ENCODE measurements at regions not wholly inside any gene's neighbourhood (a gene's known extent, or its start where the extent isn't known, plus 50 kb on each side); places are given as distances from the start of the nearest gene placed in this dataset.
"Not testable (repeated sequence)": the region's sequence is repeated elsewhere in the genome, so short reads cannot be mapped to it uniquely, and the experiment has no call there.

- Histone ChIP-seq H3K4me3 (no peak overlapping the region), H3K27me3 (no peaks in the 10 kb centered on the region), H3K9me3 (no peaks in the 10 kb centered on the region), H3K36me3 (no peaks in the 10 kb centered on the region), H3K27ac (no peak overlapping the region), H3K4me1 (no peaks in the 10 kb centered on the region)
- in situ Hi-C loops (cut with MboI; ENCODE audit: low sequenced_read_pairs in 4 of 4), result no loop called here
- no peak for DNase-seq
- ATAC-seq, result no peak
- no peak for TF ChIP-seq POLR2A (IDR thresholded peaks at IDR 0.05)
- TF ChIP-seq CTCF (IDR thresholded peaks at IDR 0.05 in 4 of 5, conservative IDR thresholded peaks at IDR 0.05 in 1 of 5), result no peak
- intact Hi-C loops (cut with DNase I; ENCODE audit: low total_unique reads), result no loop called here
These were observed 194.8 kb downstream of the LRRC70 start for GRCh38 chr5:62773460-62773859.

GRCh38 chr5:62771341-62771740, 192.7 kb downstream of the LRRC70 start:
- Histone ChIP-seq H3K36me3 (no peaks in the 10 kb centered on the region), H3K27me3 (no peaks in the 10 kb centered on the region), H3K9me3 (no peaks in the 10 kb centered on the region), H3K4me1 (no peaks in the 10 kb centered on the region), H3K4me3 (no peak overlapping the region), H3K27ac (no peak overlapping the region)
- ATAC-seq, result no peak
- TF ChIP-seq CTCF (IDR thresholded peaks at IDR 0.05 in 4 of 5, conservative IDR thresholded peaks at IDR 0.05 in 1 of 5), result no peak
- no peak for TF ChIP-seq POLR2A (IDR thresholded peaks at IDR 0.05)
- in situ Hi-C loops (cut with MboI; ENCODE audit: low sequenced_read_pairs in 4 of 4) (no loop called here), intact Hi-C loops (cut with DNase I; ENCODE audit: low total_unique reads) (no loop called here)
- no peak for DNase-seq

GRCh38 chr5:62767650-62768049, 189.0 kb downstream of the LRRC70 start:
- Histone ChIP-seq H3K9me3 (no peaks in the 10 kb centered on the region), H3K36me3 (no peaks in the 10 kb centered on the region), H3K4me3 (no peak overlapping the region), H3K27me3 (no peaks in the 10 kb centered on the region), H3K27ac (no peak overlapping the region), H3K4me1 (no peaks in the 10 kb centered on the region)
- intact Hi-C loops (cut with DNase I; ENCODE audit: low total_unique reads), result no loop called here
- ATAC-seq, result no peak
- TF ChIP-seq CTCF (IDR thresholded peaks at IDR 0.05 in 4 of 5, conservative IDR thresholded peaks at IDR 0.05 in 1 of 5), result no peak
- TF ChIP-seq POLR2A (IDR thresholded peaks at IDR 0.05), result no peak
- in situ Hi-C loops (cut with MboI; ENCODE audit: low sequenced_read_pairs in 4 of 4), result no loop called here
- DNase-seq, result no peak

GRCh38 chr5:62767077-62767476, 188.5 kb downstream of the LRRC70 start:
- Histone ChIP-seq H3K9me3 (no peaks in the 10 kb centered on the region), H3K36me3 (no peaks in the 10 kb centered on the region), H3K4me3 (no peak overlapping the region), H3K4me1 (no peaks in the 10 kb centered on the region), H3K27me3 (no peaks in the 10 kb centered on the region), H3K27ac (no peak overlapping the region)
- ATAC-seq (no peak), DNase-seq (no peak)
- TF ChIP-seq CTCF (IDR thresholded peaks at IDR 0.05 in 4 of 5, conservative IDR thresholded peaks at IDR 0.05 in 1 of 5) (no peak), POLR2A (IDR thresholded peaks at IDR 0.05) (no peak)
- intact Hi-C loops (cut with DNase I; ENCODE audit: low total_unique reads), result no loop called here
- in situ Hi-C loops (cut with MboI; ENCODE audit: low sequenced_read_pairs in 4 of 4), result no loop called here

GRCh38 chr5:62762503-62762902, 183.9 kb downstream of the LRRC70 start:
- Histone ChIP-seq H3K9me3 (no peaks in the 10 kb centered on the region), H3K4me1 (no peaks in the 10 kb centered on the region), H3K27me3 (no peaks in the 10 kb centered on the region), H3K27ac (no peak overlapping the region), H3K4me3 (no peak overlapping the region), H3K36me3 (no peaks in the 10 kb centered on the region)
- in situ Hi-C loops (cut with MboI; ENCODE audit: low sequenced_read_pairs in 4 of 4), result no loop called here
- ATAC-seq (no peak), DNase-seq (no peak)
- intact Hi-C loops (cut with DNase I; ENCODE audit: low total_unique reads), result no loop called here
- TF ChIP-seq POLR2A (IDR thresholded peaks at IDR 0.05) (no peak), CTCF (IDR thresholded peaks at IDR 0.05 in 4 of 5, conservative IDR thresholded peaks at IDR 0.05 in 1 of 5) (no peak)

GRCh38 chr5:62757686-62758085, 179.1 kb downstream of the LRRC70 start:
- H3K27ac ChIP-seq; H3K9me3 ChIP-seq; in situ Hi-C loops (cut with MboI; ENCODE audit: low sequenced_read_pairs in 4 of 4); H3K36me3 ChIP-seq; H3K27me3 ChIP-seq; H3K4me3 ChIP-seq; H3K4me1 ChIP-seq; ATAC-seq; DNase-seq; intact Hi-C loops (cut with DNase I; ENCODE audit: low total_unique reads): not testable (repeated sequence)

GRCh38 chr5:62752998-62753367, 174.4 kb downstream of the LRRC70 start:
- H3K36me3 ChIP-seq; in situ Hi-C loops (cut with MboI; ENCODE audit: low sequenced_read_pairs in 4 of 4); H3K27ac ChIP-seq; intact Hi-C loops (cut with DNase I; ENCODE audit: low total_unique reads); ATAC-seq; H3K9me3 ChIP-seq; H3K4me3 ChIP-seq; DNase-seq; H3K27me3 ChIP-seq; H3K4me1 ChIP-seq: not testable (repeated sequence)
